ENCODE measurements at regions not wholly inside any gene's neighbourhood (a gene's known extent, or its start where the extent isn't known, plus 50 kb on each side); places are given as distances from the start of the nearest gene placed in this dataset.
"Not testable (repeated sequence)": the region's sequence is repeated elsewhere in the genome, so short reads cannot be mapped to it uniquely, and the experiment has no call there.

GRCh38 chr5:57772512-57772911 lies 289.9 kb upstream of the ACTBL2 start:
- no peak for DNase-seq

GRCh38 chr5:57770039-57770438 lies 287.4 kb upstream of the ACTBL2 start:
- no peak for DNase-seq

GRCh38 chr5:57768745-57769144 lies 286.1 kb upstream of the ACTBL2 start:
- no peak for DNase-seq

- DNase-seq, result no peak
These were observed 282.0 kb upstream of the ACTBL2 start for GRCh38 chr5:57764479-57765089.

- no peak for DNase-seq
These were observed 278.9 kb upstream of the ACTBL2 start for GRCh38 chr5:57761513-57761912.

- no peak for DNase-seq
These were observed 272.0 kb upstream of the ACTBL2 start for GRCh38 chr5:57754616-57755015.

- DNase-seq, result no peak
These were observed 270.8 kb upstream of the ACTBL2 start for GRCh38 chr5:57753446-57753845.

GRCh38 chr5:57751710-57752109 lies 269.1 kb upstream of the ACTBL2 start:
- DNase-seq, result no peak

GRCh38 chr5:57750891-57751290 lies 268.3 kb upstream of the ACTBL2 start:
- DNase-seq, result no peak

- DNase-seq, result no peak
These were observed 267.7 kb upstream of the ACTBL2 start for GRCh38 chr5:57750282-57750681.

- no peak for DNase-seq
These were observed 266.8 kb upstream of the ACTBL2 start for GRCh38 chr5:57749396-57749795.

- DNase-seq, result no peak
These were observed 263.4 kb upstream of the ACTBL2 start for GRCh38 chr5:57745700-57746651.

GRCh38 chr5:57745029-57745428 lies 262.4 kb upstream of the ACTBL2 start:
- no peak for DNase-seq

- no peak for DNase-seq
These were observed 258.7 kb upstream of the ACTBL2 start for GRCh38 chr5:57741336-57741735.

- DNase-seq, result no peak
These were observed 256.2 kb upstream of the ACTBL2 start for GRCh38 chr5:57738787-57739186.

GRCh38 chr5:57738301-57738700 lies 255.7 kb upstream of the ACTBL2 start:
- no peak for DNase-seq

GRCh38 chr5:57736716-57737115 lies 254.1 kb upstream of the ACTBL2 start:
- no peak for DNase-seq

GRCh38 chr5:57735279-57736153 lies 252.9 kb upstream of the ACTBL2 start:
- DNase-seq, result not testable (repeated sequence)

GRCh38 chr5:57734296-57734695 lies 251.7 kb upstream of the ACTBL2 start:
- no peak for DNase-seq

- no peak for DNase-seq
These were observed 245.0 kb upstream of the ACTBL2 start for GRCh38 chr5:57727591-57727990.

- DNase-seq, result no peak
These were observed 243.3 kb upstream of the ACTBL2 start for GRCh38 chr5:57725658-57726504.

GRCh38 chr5:57724836-57725235 lies 242.2 kb upstream of the ACTBL2 start:
- DNase-seq, result no peak
